HG02938 (cell line): ENCODE measurements at regions not wholly inside any gene's neighbourhood (a gene's known extent, or its start where the extent isn't known, plus 50 kb on each side); places are given as distances from the start of the nearest gene placed in this dataset.
"Not testable (repeated sequence)": the region's sequence is repeated elsewhere in the genome, so short reads cannot be mapped to it uniquely, and the experiment has no call there.

Experiments
- ATAC-seq: cut with Tn5 transposase; IDR thresholded peaks from one replicate; pipeline ENCODE4 v1.9.1; 2021; ENCODE audit warnings: mild to moderate bottlenecking, moderate library complexity; ENCODE audit not compliant: unreplicated experiment

GRCh38 chr1:121097127-121097866, 86.8 kb downstream of the FAM72B start:
- ATAC-seq, result peak; percentile 86

- ATAC-seq, result peak; percentile 20
Observed at GRCh38 chr1:121097867-121098215, 86.3 kb downstream of the FAM72B start.

GRCh38 chr1:121109025-121109424, 75.1 kb downstream of the FAM72B start:
- ATAC-seq, result not testable (repeated sequence)

GRCh38 chr1:121116522-121117297, 67.4 kb downstream of the FAM72B start:
- ATAC-seq, result not testable (repeated sequence)

- not testable (repeated sequence) for ATAC-seq
Observed at GRCh38 chr1:121117298-121117611, 66.9 kb downstream of the FAM72B start.

GRCh38 chr1:121117622-121118479, 66.3 kb downstream of the FAM72B start:
- not testable (repeated sequence) for ATAC-seq
